GM19043 (cell line): ENCODE measurements at regions not wholly inside any gene's neighbourhood (a gene's known extent, or its start where the extent isn't known, plus 50 kb on each side); places are given as distances from the start of the nearest gene placed in this dataset.
"Not testable (repeated sequence)": the region's sequence is repeated elsewhere in the genome, so short reads cannot be mapped to it uniquely, and the experiment has no call there.

ENCODE experiments used
- ATAC-seq: cut with Tn5 transposase; IDR thresholded peaks from one replicate; pipeline ENCODE4 v1.9.1; 2021; ENCODE audit warnings: low read depth; ENCODE audit not compliant: unreplicated experiment

- not testable (repeated sequence) for ATAC-seq
Observed at GRCh38 chr1:149695066-149695465, 87.4 kb upstream of the FCGR1A start.

GRCh38 chr1:149700220-149700619 is 82.3 kb upstream of the FCGR1A start:
- ATAC-seq, result not testable (repeated sequence)

- ATAC-seq, result not testable (repeated sequence)
Observed at GRCh38 chr1:149700677-149701567, 81.6 kb upstream of the FCGR1A start.

- ATAC-seq, result not testable (repeated sequence)
Observed at GRCh38 chr1:149708192-149708853, 74.2 kb upstream of the FCGR1A start.

DNA sequence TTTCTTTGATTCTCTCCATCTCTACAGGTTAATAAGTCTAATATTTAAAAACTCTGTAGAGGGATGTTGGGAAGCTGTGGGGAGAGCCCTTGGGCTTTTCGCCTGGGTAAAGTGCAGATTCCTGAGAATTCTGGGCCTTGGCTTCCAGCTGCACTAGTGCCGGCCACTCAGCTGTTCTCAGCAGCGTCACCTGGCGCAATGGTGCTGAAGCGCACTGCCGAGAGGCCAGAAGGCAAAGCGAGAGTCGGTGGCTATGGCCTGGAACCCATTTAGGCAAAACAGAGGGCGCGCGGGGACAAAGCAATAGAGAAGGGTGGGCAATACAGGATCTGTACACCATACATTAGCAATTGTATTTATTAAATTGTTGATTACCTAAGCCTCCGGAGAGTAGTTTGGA is 70.8 kb upstream of the FCGR1A start:
- ATAC-seq, result not testable (repeated sequence)

DNA sequence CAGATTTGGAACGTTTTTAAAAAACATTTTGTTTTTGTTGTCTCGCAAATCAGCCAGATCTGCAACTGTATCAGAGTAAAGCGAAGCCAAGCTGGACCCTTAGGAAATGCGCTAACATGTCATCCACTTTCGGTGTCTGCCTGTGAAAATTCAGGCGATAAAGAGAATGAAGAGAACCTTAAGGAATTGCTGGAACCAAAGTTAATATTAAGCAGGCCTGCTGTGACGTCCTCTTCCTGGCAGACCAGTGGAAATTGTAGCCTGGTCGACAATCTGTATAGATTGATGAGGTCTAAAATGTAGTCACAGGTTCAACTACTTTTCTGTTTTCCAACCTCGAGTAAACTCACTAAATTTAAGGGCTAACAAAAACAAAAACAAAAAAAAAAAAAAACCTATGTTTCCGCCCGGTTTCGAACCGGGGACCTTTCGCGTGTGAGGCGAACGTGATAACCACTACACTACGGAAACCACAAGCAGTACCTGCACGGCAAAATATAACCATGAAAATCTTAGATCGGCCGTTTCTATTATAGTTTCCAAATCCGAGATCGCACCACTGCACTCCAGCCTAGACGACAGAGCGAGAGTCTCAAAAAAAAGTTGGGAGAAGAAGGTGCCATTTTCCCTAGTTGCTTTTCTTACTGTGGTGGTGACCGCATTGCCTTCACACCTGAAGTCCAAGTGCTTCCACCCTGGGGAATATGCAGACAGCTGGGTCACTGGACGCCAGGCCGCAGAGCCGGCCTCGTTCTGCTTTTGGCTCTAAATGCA is 70.2 kb upstream of the FCGR1A start:
- ATAC-seq, result not testable (repeated sequence)

DNA sequence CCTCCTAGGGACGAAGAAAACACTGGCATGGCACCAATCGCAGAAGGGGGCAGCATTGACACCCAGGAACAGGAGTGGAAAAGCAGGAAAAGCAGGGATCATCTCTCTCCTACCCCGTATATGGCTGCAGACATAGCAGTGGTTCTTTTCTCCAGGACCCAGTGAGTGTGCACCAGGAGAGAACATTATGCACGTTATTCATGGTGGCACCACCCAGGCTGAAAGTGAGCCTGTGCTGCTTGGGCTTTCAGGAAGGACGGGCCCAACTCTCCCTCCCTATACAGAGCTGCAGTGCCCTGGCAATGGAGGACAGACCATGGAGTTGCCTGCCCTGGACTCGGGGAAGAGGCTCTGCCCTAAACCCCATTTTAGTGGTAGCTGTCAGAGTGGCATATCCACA is 69.0 kb upstream of the FCGR1A start:
- not testable (repeated sequence) for ATAC-seq

DNA sequence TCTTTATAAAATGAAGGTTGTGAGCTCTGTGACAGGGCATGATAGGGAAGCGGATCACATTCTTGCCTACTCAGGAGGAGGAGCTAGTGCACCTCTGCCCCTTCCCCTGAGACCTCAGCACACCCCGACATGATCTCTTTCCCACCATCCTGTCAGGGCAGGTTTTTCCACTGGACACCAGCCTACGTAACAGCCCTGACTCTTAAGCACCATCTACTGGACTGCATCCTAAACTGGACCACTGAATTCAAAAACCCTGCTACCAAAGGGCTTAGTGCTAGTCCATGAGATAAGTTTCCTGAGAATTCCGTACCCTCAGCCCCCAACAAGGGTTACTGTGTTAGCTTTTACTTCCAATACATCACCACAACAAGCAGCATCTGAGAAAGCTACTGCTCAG is 68.5 kb upstream of the FCGR1A start:
- not testable (repeated sequence) for ATAC-seq

DNA sequence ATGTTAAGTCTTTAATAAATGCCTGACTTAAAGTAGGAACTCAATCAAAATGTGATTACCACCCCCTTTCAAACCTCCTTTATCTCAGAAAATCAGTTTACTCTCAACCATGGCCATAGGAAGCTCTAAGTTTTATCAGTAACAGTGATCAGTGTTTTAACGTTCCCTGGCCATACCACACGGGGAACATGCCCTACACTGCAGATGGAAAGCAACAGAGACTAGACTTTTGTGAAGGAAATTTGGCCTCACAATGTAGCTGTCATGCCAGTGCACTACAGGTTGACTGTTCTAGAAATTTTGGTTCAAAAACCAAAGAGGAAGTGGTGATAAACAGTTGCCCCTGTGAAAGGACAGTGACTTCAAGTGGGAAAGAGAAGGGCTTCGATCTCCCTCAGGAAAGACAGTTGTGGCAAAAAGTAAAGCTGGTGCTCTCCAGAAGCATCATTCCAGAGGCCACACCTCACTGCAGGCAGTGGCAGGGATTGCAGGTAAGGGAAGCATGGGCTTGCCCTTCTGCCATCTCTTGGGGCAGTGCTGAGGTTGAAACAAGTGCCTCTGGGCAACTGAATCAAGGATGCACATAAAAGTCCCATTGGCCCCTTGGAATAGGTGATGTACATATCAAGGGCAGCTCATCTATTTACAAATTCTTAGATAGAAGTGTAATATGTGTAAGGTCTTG is 57.7 kb upstream of the FCGR1A start:
- not testable (repeated sequence) for ATAC-seq

DNA sequence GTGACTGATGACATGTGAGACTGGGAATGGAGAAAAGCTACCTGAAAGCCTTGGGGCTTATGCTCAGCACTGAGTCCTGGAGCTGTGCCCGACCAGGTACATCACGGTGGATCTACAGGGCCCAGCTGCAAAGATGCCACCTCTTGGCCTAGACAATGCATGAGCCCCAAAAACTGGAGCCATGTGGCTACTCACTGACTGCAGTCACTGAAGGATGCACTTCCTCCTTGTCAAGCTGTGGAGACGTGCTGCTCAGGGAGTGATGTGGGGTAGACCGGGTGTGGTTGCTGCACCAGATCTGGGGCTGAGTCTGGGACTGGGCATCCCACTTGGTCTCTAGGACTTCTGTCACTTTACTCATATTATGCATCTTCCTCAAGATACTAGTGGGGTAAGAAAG is 55.8 kb upstream of the FCGR1A start:
- not testable (repeated sequence) for ATAC-seq

DNA sequence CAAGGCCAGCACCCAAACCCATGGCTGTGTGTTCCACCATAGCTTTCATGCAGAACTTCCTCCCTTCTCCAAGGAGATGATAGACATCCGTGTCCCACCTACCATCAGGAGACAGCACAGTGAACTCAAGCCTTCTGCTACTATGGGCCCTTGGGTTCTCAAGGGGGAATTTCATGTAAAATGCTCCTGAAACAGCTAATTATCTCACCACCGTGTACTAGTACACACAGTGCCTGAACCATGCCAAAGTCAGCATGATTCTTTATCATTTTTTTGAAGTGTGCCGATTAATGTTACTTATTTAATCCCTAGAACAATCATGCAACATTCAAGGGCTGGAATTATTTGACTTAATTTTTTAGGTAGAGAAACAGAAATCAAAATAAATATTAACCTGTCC is 53.9 kb upstream of the FCGR1A start:
- not testable (repeated sequence) for ATAC-seq
